OCI-LY7 (cell line): ENCODE measurements at regions not wholly inside any gene's neighbourhood (a gene's known extent, or its start where the extent isn't known, plus 50 kb on each side); places are given as distances from the start of the nearest gene placed in this dataset.

Experiments
- CTCF ChIP-seq: fragments of 200-600 bp; sonication (generic); conservative IDR thresholded peaks from 2 replicates; pipeline ENCODE4 v1.5.1; 2014; ENCODE audit warnings: mild to moderate bottlenecking, antibody characterized with exemption, low read length, moderate library complexity, mixed read lengths
- EZH2phosphoT487 ChIP-seq: fragments of 200-600 bp; sonication (generic); IDR thresholded peaks from 2 replicates; pipeline ENCODE4 v1.6.1; 2018; ENCODE audit warnings: low read depth, borderline replicate concordance, mild to moderate bottlenecking, mixed run types, antibody characterized with exemption, low read length, moderate library complexity, mixed read lengths

GRCh38 chr20:6333110-6333509 is 210.3 kb upstream of the FERMT1 start:
- TF ChIP-seq CTCF, result no peak
- TF ChIP-seq EZH2phosphoT487, result no peak
